Stimulated activated naive CD4-positive, alpha-beta T cell (primary cell): ENCODE measurements at regions not wholly inside any gene's neighbourhood (a gene's known extent, or its start where the extent isn't known, plus 50 kb on each side); places are given as distances from the start of the nearest gene placed in this dataset.
"Not testable (repeated sequence)": the region's sequence is repeated elsewhere in the genome, so short reads cannot be mapped to it uniquely, and the experiment has no call there.

Source experiments
- DNase-seq, 6 experiments: peaks; one replicate each; lab custom pipeline; 2025; lab: John Stamatoyannopoulos, UW

- not testable (repeated sequence) for DNase-seq
Measured at GRCh38 chrX:23458957-23459356, 124.3 kb downstream of the PTCHD1 start.

GRCh38 chrX:23465105-23465791 is 130.6 kb downstream of the PTCHD1 start:
- no peak for DNase-seq

- DNase-seq: no peak
Measured at GRCh38 chrX:23465985-23466384, 131.3 kb downstream of the PTCHD1 start.

DNA sequence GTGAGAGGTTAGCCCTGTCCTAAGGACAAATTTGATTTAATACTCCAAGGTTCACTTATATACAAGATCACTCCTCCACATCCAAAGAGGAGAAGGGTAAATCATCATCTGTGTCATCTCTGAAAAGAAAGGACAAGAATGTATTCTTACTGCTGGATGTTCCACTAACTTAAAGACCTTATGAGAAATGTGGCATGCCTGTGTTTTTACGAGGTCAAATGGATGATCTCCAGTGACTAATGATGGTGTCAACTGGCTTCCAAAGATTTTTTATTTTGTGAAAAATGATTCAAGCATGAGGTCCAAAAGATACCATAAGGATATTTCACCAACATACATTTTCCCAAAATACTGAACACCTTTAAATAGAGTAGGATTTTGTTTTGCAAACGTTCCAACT is 143.4 kb downstream of the PTCHD1 start:
- DNase-seq: no peak

GRCh38 chrX:23478561-23478960 is 143.9 kb downstream of the PTCHD1 start:
- DNase-seq: no peak

DNA sequence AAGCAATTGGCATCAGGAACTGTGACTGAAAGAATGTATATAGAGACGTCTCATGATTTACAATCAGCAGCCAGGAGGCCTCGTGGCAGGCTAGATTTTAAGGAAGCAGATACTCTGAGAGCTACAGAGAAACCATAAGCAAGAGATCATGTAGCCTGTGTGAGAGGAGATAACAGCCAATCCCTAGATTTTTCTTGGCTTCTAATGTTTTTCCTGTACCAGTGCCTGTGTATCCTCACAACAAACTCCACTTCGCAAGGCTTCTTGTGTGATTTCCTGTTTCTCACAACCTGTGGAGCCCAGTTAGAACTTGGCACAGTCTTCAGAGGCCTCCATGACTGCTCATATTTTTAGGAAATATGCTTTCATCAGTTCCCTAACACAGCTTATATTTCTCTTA is 147.9 kb downstream of the PTCHD1 start:
- DNase-seq: no peak

DNA sequence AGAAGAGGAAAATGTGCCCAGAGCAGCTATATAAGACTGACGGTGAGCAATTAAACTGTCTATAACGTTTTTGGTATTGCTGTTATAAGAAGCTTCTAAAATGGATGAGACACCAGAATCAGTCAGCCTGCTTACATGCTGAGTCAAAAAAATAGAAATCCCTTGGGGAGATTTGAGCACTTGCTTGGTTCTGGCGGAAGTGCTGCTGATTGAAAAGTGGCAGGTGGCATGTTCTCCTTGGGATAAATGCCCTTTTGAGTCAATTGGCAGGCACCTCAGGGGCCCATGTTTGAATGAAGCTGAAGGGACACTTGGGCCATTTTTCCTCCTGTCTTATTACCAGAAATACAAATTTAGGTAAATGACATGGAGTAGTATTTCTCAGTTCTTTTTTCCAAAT is 148.7 kb downstream of the PTCHD1 start:
- DNase-seq: no peak

GRCh38 chrX:23493941-23494374 is 159.3 kb downstream of the PTCHD1 start:
- DNase-seq: no peak

- no peak for DNase-seq
Measured at GRCh38 chrX:23494741-23495140, 160.1 kb downstream of the PTCHD1 start.

- no peak for DNase-seq
Measured at GRCh38 chrX:23497919-23498318, 163.3 kb downstream of the PTCHD1 start.

DNA sequence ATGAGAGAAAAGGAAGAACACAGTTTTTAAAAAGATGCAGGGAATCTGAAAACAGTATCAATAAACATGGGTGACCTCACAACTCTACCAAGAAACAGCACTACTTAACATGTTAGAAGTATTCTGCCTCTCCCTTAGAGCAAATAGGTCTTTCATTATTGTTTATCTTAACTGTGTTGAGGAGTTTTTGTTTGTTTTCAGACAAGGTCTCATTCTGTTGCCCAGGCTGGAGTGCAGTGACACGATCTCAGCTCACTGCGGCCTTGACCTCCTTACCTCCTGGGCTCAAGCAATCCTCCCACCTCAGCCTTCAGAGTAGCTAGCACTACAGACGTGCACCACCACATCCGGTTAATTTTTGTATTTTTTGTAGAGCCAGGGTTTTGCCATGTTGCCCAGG is 165.3 kb upstream of the PRDX4 start:
- no peak for DNase-seq

GRCh38 chrX:23503835-23504539 is 163.3 kb upstream of the PRDX4 start:
- no peak for DNase-seq

DNA sequence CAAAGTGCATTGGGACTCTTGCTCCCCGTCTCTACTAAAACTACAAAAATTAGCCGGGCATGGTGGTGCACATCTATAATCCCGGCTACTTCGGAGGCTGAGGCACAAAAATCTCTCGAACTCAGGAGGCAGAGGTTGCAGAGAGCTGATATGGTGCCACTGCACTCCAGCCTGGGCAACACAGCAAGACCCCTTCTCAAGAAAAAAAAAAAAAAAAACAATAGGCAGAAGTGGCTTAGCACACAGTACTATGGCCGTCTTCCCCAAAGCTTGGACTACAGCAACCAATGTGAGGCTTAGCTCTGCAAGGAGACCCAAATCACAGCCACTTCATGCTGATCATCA is 162.8 kb upstream of the PRDX4 start:
- DNase-seq: no peak

DNA sequence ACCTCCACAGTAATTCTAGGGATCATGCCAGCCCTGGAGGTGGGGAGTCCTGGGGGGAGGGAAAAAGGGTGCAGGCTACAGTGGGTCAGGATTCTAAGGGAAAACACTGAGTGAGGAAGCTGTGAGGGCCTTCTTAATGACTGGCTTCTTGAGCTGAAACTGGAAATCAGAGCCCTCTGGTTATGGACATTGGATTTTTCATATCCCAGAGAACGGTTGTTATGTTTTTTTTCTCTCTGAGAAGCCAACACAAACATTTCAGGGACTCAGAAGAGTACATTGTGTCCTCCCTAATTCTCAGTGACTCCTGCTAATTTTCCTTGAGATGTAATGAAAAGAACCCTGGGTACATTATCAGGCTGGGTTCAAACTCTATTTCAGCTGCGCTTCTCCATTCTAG is 162.4 kb upstream of the PRDX4 start:
- DNase-seq: no peak

DNA sequence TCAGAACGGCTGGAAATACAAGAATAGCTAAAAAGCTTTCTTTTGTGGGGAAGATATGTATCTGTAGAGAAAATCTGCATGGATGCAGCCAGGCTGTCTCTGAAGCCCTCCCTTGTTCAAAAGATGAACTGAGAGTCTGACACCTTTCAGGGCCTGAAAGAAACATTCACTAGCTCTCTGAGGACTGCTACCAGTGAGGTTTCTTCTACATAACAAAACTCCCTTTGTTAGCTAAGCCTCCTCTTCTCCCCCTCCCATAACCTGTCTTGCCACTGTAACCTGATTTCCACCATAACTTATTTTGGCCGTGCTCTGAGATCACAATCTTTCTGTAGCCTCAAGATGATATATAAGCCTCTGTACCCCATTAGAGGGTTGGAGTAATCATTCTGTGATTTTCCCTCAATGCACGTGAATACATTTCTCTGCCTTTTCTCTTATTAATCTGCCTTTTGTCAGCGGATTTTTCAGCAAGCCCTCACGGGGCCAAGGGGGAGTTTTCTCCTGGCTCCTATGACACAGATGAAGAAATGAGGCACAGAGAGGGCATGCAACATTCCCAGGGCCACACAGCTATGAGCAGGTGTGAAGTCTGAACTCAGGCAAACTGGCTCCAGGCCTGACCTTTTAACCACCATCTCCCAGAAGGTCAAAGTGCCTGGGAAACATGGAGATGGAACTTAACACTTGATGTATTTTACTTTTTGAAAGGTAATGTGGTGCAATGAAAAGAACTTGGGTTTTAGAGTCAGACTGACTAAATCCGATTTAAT is 161.6 kb upstream of the PRDX4 start:
- DNase-seq: no peak

- no peak for DNase-seq
Measured at GRCh38 chrX:23509256-23509655, 158.0 kb upstream of the PRDX4 start.

DNA sequence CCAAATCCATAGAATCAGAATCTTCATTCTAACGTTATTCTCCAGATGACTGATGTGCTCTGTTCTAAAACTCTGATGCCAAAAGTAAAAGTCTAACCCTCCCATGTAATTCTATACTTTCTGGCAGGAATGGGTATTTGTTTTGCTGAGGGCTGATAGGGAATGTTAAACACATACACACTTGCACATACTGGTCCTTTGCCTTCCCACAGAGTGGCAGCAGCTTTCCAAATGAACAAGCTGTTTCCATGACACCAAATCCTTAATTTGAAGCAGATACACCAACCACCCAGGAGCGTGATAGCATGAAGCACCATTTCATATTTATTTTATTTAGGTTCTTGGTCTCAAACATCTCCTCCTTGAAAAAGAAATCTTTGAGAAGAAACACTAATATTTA is 155.5 kb upstream of the PRDX4 start:
- no peak for DNase-seq

DNA sequence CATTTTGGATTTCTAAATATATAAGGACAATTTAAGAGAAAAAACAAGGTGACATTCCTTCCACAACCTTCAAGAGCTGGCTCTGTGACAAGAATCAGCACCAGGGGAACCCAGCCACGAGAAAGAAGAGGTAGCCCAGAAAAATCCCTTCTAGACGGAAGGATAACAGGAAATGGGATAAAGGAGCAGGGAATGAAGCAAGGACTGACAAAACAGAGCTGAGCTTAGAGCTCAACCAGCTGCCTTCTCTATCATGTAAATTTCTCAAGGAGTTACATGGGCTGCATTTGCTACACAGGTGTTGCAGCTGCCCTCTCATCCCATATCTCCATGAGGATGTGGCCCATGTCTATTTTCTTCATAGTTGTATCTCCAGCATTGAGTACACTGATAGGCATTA is 154.2 kb upstream of the PRDX4 start:
- DNase-seq: no peak

GRCh38 chrX:23514082-23514481 is 153.2 kb upstream of the PRDX4 start:
- no peak for DNase-seq

- no peak for DNase-seq
Measured at GRCh38 chrX:23515028-23515427, 152.3 kb upstream of the PRDX4 start.

- DNase-seq: not testable (repeated sequence)
Measured at GRCh38 chrX:23523026-23523657, 144.2 kb upstream of the PRDX4 start.

DNA sequence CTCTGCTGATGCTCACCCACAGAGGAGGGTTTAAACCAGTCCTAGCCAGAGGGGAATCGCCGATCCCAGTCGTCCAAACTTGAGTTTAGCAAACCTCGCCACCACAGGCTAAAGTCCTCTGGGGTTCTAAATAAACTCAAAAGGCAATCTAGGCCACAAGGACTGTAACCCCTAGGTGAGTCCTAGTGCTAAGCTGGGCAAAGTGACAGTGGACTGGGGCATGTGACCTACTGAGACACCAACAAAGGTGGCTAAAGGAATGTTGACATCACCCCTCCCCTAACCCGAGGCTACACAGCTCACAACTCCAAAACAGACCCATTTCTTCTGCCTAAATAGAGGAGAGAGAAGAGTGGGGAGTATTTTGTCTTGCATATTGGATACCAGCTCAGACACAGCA is 142.8 kb upstream of the PRDX4 start:
- DNase-seq: no peak

GRCh38 chrX:23525531-23525930 is 141.8 kb upstream of the PRDX4 start:
- DNase-seq: no peak
